H9 (cell line): ENCODE measurements at regions not wholly inside any gene's neighbourhood (a gene's known extent, or its start where the extent isn't known, plus 50 kb on each side); places are given as distances from the start of the nearest gene placed in this dataset.

Experiments used
- DNase-seq: peaks from one replicate; pipeline ENCODE4 v3.0.0-alpha.2; 2017
- H2AFZ ChIP-seq: one replicate; pipeline ENCODE4 v1.6.1; 2013; ENCODE audit warnings: mild to moderate bottlenecking, low read length, control low read depth, moderate library complexity
- H2AK5ac ChIP-seq: 2 replicates; pipeline ENCODE4 v1.6.1; 2013; ENCODE audit warnings: low read length, control low read depth, mixed read lengths; ENCODE audit not compliant: insufficient read length
- H2BK120ac ChIP-seq: one replicate; pipeline ENCODE4 v1.6.1; 2013; ENCODE audit warnings: low read depth, mild to moderate bottlenecking, low read length, control low read depth, inconsistent platforms; ENCODE audit not compliant: poor library complexity, severe bottlenecking
- H2BK12ac ChIP-seq: 2 replicates; pipeline ENCODE4 v1.6.1; 2013; ENCODE audit warnings: low read length, control low read depth, mixed read lengths, low read depth; ENCODE audit not compliant: insufficient read length
- H2BK15ac ChIP-seq: 2 replicates; pipeline ENCODE4 v1.6.1; 2013; ENCODE audit warnings: low read depth, low read length, control low read depth
- H2BK20ac ChIP-seq: one replicate; pipeline ENCODE4 v1.6.1; 2013; ENCODE audit warnings: low read depth, mild to moderate bottlenecking, low read length, control low read depth, inconsistent platforms; ENCODE audit not compliant: poor library complexity, severe bottlenecking
- H2BK5ac ChIP-seq: 2 replicates; pipeline ENCODE4 v1.6.1; 2013; ENCODE audit warnings: low read length, control low read depth, mixed read lengths; ENCODE audit not compliant: insufficient read length
- H3K14ac ChIP-seq: 2 replicates; pipeline ENCODE4 v1.6.1; 2013; ENCODE audit warnings: low read length, control low read depth; ENCODE audit not compliant: insufficient read depth
- H3K18ac ChIP-seq: 2 replicates; pipeline ENCODE4 v1.6.1; 2013; ENCODE audit warnings: low read depth, mild to moderate bottlenecking, mixed read lengths, low read length, control low read depth; ENCODE audit not compliant: insufficient read length
- H3K23ac ChIP-seq: 2 replicates; pipeline ENCODE4 v1.6.1; 2013; ENCODE audit warnings: low read length, control low read depth, mixed read lengths, low read depth; ENCODE audit not compliant: insufficient read length
- H3K23me2 ChIP-seq: 2 replicates; pipeline ENCODE4 v1.6.1; 2013; ENCODE audit warnings: low read depth, mild to moderate bottlenecking, mixed read lengths, low read length, control low read depth; ENCODE audit not compliant: insufficient read length, poor library complexity, severe bottlenecking
- H3K27ac ChIP-seq: 2 replicates; pipeline ENCODE4 v1.5.1; 2013; ENCODE audit warnings: low read length, control low read depth, mixed read lengths, low read depth; ENCODE audit not compliant: insufficient read length
- H3K27me3 ChIP-seq: 2 replicates; pipeline ENCODE4 v1.6.1; 2013; ENCODE audit warnings: low read length, control low read depth, inconsistent platforms; ENCODE audit not compliant: insufficient read depth
- H3K4ac ChIP-seq: 2 replicates; pipeline ENCODE4 v1.6.1; 2013; ENCODE audit warnings: low read depth, mild to moderate bottlenecking, control low read depth, inconsistent platforms, low read length, moderate library complexity
- H3K4me1 ChIP-seq: 2 replicates; pipeline ENCODE4 v1.6.1; 2013; ENCODE audit warnings: low read length, control low read depth, inconsistent platforms; ENCODE audit not compliant: insufficient read depth
- H3K4me2 ChIP-seq: 2 replicates; pipeline ENCODE4 v1.6.1; 2013; ENCODE audit warnings: low read length, control low read depth, mixed read lengths; ENCODE audit not compliant: insufficient read length, insufficient read depth
- H3K56ac ChIP-seq: 2 replicates; pipeline ENCODE4 v1.6.1; 2013; ENCODE audit warnings: low read depth, mild to moderate bottlenecking, mixed read lengths, low read length, control low read depth; ENCODE audit not compliant: insufficient read length
- H3K79me1 ChIP-seq: 2 replicates; pipeline ENCODE4 v1.6.1; 2013; ENCODE audit warnings: low read depth, mild to moderate bottlenecking, moderate library complexity, low read length, control low read depth, inconsistent platforms; ENCODE audit not compliant: insufficient read depth, poor library complexity, severe bottlenecking
- H3K79me2 ChIP-seq: 2 replicates; pipeline ENCODE4 v1.6.1; 2013; ENCODE audit warnings: low read length, control low read depth, inconsistent platforms; ENCODE audit not compliant: insufficient read depth
- H3K9ac ChIP-seq: 2 replicates; pipeline ENCODE4 v1.6.1; 2013; ENCODE audit warnings: low read length, control low read depth, mixed read lengths; ENCODE audit not compliant: insufficient read length; ENCODE audit errors: extremely low read depth
- H3K9me3 ChIP-seq: one replicate; pipeline ENCODE4 v1.6.1; 2013; ENCODE audit warnings: low read depth, low read length, inconsistent platforms; ENCODE audit not compliant: control insufficient read depth
- H3T11ph ChIP-seq: one replicate; pipeline ENCODE4 v1.6.1; 2013; ENCODE audit warnings: mild to moderate bottlenecking, low read length, control low read depth, inconsistent platforms
- H4K20me1 ChIP-seq: one replicate; pipeline ENCODE4 v1.6.1; 2013; ENCODE audit not compliant: control insufficient read depth, insufficient read length, insufficient read depth
- H4K5ac ChIP-seq: 2 replicates; pipeline ENCODE4 v1.6.1; 2013; ENCODE audit warnings: low read depth, mild to moderate bottlenecking, mixed read lengths, low read length, control low read depth; ENCODE audit not compliant: insufficient read length
- H4K8ac ChIP-seq: replicated peaks from 2 replicates; pipeline ENCODE4 v1.6.1; 2013; ENCODE audit warnings: low read length, control low read depth, mixed read lengths, low read depth; ENCODE audit not compliant: insufficient read length
- H4K91ac ChIP-seq: 2 replicates; pipeline ENCODE4 v1.6.1; 2013; ENCODE audit warnings: low read depth, mild to moderate bottlenecking, moderate library complexity, mixed read lengths, low read length, control low read depth; ENCODE audit not compliant: insufficient read length
- H3K27ac Mint-ChIP-seq, 3 experiments: 2 replicates in 2 of 3; 3 replicates in 1 of 3; pipeline ENCODE4 v1.8.0; 2020 to 2021; ENCODE audit warnings: mixed read lengths in 3 of 3, mild to moderate bottlenecking in 1 of 3, moderate library complexity in 1 of 3
- H3K27me3 Mint-ChIP-seq: 2 replicates; pipeline ENCODE4 v1.8.0; 2021; ENCODE audit warnings: low read depth, mild to moderate bottlenecking, moderate library complexity, mixed read lengths
- H3K36me3 Mint-ChIP-seq, 3 experiments: 2 replicates in 2 of 3; 3 replicates in 1 of 3; pipeline ENCODE4 v1.8.0; 2020 to 2021; ENCODE audit warnings: low read depth in 3 of 3, mixed read lengths in 3 of 3; ENCODE audit not compliant: insufficient read depth in 1 of 3
- H3K4me1 Mint-ChIP-seq, 2 experiments: 2 replicates each; pipeline ENCODE4 v1.8.0; 2020; ENCODE audit warnings: mixed read lengths in 2 of 2
- H3K4me3 Mint-ChIP-seq, 2 experiments: 2 replicates in 1 of 2; 3 replicates in 1 of 2; pipeline ENCODE4 v1.8.0; 2020 to 2021; ENCODE audit warnings: mild to moderate bottlenecking in 2 of 2, mixed read lengths in 2 of 2, moderate library complexity in 1 of 2
- H3K9me3 Mint-ChIP-seq, 2 experiments: 2 replicates in 1 of 2; 3 replicates in 1 of 2; pipeline ENCODE4 v1.8.0; 2020; ENCODE audit warnings: mild to moderate bottlenecking in 2 of 2, mixed read lengths in 2 of 2, moderate library complexity in 1 of 2
- CTCF ChIP-seq: fragments of 200-600 bp; sonication (generic); conservative IDR thresholded peaks from 3 replicates; pipeline ENCODE4 v1.8.0; 2021; ENCODE audit warnings: antibody characterized with exemption, mild to moderate bottlenecking
- WGBS: extraction: QIAGEN DNeasy Blood & Tissue Kit; methylation state at CpG from one replicate; pipeline ENCODE4 v1.1.7; 2013; ENCODE audit warnings: missing lambda C conversion rate, low lambda C conversion rate, mixed read lengths; ENCODE audit not compliant: insufficient read length; ENCODE audit errors: extremely low coverage; 5-methylcytosine and 5-hydroxymethylcytosine counted together

DNA sequence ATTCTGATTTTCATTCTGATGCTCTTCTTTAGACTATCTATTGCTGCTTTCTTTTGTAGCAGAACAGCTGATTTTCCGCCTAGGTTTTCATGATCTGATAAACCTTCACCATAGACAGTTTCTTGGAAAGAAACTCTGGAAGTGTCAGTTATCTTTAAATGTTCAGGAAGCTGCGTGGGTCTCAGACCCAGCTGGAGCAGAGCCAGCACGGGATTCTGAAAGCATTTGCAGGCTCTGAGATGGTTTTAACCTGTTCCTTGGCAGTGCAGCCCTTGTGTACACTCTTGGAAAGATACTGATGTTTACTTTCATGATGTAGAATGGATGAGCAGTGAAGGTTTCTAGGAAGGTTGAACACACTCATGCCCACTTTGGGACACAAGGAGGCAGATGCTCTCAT, 178.0 kb upstream of the DMRT1 start:
- H4K5ac ChIP-seq, result no peak overlapping the region
- no peak for TF ChIP-seq CTCF
- no peak overlapping the region for H2BK15ac ChIP-seq
- no peak overlapping the region for H3K23ac ChIP-seq
- H3K27me3 ChIP-seq, result no peaks in the 10 kb centered on the region
- H3K27ac ChIP-seq, result no peak overlapping the region
- no peaks in the 10 kb centered on the region for H3K79me2 ChIP-seq
- H3K79me1 ChIP-seq, result peaks cover 3% of the 10 kb centered on the region
- peaks cover 0 to 6% (median 0%) of the 10 kb centered on the region in 3 experiments; a peak in 3 of 7 replicates for H3K36me3 Mint-ChIP-seq
- H2BK5ac ChIP-seq, result no peak overlapping the region
- no peaks in the 10 kb centered on the region for H3K27me3 Mint-ChIP-seq
- H3K27ac Mint-ChIP-seq, result no peak overlapping the region
- H3K9ac ChIP-seq, result no peak overlapping the region
- DNase-seq, result no peak
- no peaks in the 10 kb centered on the region for H3K23me2 ChIP-seq
- H2BK120ac ChIP-seq, result no peak overlapping the region
- no peak overlapping the region for H2AFZ ChIP-seq
- no peaks in the 10 kb centered on the region for H3K4me1 Mint-ChIP-seq
- no peaks in the 10 kb centered on the region for H3K9me3 ChIP-seq
- H4K91ac ChIP-seq, result no peak overlapping the region
- no peak overlapping the region for H3T11ph ChIP-seq
- H2BK20ac ChIP-seq, result no peak overlapping the region
- H3K4ac ChIP-seq, result no peak overlapping the region
- no peak overlapping the region for H3K4me2 ChIP-seq
- peaks cover 0 to 8% of the 10 kb centered on the region in 2 experiments; a peak in 2 of 5 replicates for H3K9me3 Mint-ChIP-seq
- no peak overlapping the region for H3K56ac ChIP-seq
- no peak overlapping the region for H3K14ac ChIP-seq
- no peak overlapping the region for H3K18ac ChIP-seq
- WGBS, result no CpG with 5 or more reads among the region's 3 CpGs
- H2AK5ac ChIP-seq, result no peak overlapping the region
- H3K4me1 ChIP-seq, result no peaks in the 10 kb centered on the region
- H4K20me1 ChIP-seq, result no peaks in the 10 kb centered on the region
- H4K8ac ChIP-seq, result no peak overlapping the region
- H3K4me3 Mint-ChIP-seq, result no peak overlapping the region
- no peak overlapping the region for H2BK12ac ChIP-seq
